SKM-1 (cell line): ENCODE measurements at regions not wholly inside any gene's neighbourhood (a gene's known extent, or its start where the extent isn't known, plus 50 kb on each side); places are given as distances from the start of the nearest gene placed in this dataset.
"Not testable (repeated sequence)": the region's sequence is repeated elsewhere in the genome, so short reads cannot be mapped to it uniquely, and the experiment has no call there.

Experiments used
- DNase-seq: peaks from one replicate; lab custom pipeline; 2025; ENCODE audit not compliant: unreplicated experiment; lab: John Stamatoyannopoulos, UW

DNA sequence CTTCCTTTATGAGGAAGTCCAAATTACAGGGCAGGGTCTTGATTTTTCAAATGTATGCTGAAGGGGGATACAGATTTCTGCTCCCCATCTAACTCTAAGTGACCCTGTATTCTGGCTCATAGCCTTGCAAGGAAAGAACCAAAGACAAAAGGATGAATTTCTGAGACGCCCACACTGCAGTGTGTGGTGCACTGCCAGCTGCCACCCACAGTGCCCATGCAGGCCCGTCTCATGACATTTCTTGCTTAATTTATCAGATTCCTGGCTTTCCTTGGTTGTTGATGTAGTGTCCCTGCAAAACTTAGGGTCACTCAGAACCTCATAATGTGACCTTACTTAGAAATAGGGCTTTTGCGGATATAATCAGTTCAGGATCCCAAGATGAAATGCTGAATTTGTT lies 68.0 kb downstream of the CBLN4 start:
- no peak for DNase-seq

DNA sequence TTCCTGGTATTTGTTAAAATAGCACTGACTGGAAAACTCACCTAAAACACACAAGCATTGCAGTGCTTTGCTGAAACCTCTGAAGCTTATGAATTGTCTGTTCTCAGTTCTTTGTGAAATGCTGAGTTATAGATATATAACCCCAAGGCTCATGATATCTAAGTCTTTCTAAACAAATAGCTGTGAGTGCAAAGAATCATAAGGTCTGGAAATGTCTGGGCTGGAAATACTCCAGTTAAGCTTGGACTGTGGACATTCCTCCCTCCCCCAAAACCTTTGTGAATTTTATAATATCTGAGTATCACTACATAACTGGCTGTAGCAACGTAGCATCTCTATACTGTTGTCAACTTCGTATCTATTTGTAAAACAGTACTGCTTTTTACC lies 69.1 kb downstream of the CBLN4 start:
- DNase-seq = no peak

DNA sequence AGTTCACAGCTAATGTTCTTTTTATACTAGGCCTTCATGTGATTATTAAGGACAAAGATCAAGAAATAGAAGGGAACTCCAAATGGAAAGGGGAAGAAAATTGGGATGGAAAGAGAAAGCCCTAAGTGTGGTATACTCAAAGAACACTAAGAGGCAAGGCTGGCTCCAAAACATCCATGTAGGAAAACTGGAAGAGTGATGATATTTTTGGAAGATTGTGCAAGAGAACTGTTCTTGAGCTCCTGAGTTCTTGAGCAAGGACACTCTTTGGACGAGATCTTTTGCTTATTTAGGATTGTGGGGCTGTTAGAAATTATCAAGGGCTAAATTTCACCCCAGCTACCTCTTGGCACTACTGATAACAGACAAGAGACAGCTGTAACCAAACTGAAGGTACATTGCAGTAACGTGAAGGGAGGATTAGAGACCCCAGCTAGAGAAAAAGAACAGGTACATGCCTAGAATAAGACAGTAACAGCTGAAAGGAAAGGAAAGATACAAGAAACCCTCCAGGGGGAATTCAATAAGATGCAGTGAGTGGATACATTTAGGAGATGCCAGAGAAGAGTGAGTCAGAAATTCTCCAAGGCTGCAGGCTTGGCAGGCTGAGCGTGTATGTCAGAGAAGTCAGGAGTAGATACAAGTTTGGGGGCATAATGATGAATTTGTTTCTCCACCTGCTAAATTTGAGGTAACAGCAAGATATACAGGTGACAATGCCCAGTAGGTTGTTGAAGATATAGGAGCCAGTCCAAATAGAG lies 69.7 kb downstream of the CBLN4 start:
- no peak for DNase-seq

DNA sequence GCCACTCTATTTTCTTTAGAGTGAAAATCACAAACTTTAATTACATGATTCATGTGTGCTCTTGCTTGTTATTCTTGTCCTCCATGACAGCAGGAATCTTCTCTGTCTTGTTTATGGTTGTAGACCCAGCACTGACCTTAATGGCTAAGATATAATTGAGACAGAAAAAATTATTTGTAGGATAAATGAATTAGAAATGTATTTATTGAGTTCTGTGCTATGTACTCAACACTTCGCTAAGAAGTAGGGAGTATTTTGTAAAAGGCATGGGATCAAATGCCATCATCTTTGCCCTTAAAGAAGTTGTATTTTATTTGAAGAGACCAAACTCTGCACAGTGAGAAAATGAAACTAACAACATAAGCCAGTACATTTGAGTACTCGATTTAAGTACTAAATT lies 71.2 kb downstream of the CBLN4 start:
- no peak for DNase-seq

DNA sequence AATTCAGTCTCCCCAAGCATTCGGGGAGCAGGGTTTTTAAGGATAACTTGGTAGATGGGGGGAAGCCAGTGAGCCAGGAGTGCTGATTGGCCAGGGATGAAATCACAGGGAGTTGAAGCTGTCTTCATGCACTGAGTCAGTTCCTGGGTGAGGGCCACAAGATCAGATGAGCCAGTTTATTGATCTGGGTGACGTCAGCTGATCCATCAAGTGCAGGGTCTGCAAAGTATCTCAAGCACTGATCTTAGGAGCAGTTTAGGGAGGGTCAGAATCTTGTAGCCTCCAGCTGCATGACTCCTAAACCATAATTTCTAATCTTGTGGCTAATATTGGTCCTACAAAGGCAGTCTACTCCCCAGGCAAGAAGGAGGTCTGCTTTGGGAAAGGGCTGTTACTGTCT lies 74.4 kb downstream of the CBLN4 start:
- not testable (repeated sequence) for DNase-seq

DNA sequence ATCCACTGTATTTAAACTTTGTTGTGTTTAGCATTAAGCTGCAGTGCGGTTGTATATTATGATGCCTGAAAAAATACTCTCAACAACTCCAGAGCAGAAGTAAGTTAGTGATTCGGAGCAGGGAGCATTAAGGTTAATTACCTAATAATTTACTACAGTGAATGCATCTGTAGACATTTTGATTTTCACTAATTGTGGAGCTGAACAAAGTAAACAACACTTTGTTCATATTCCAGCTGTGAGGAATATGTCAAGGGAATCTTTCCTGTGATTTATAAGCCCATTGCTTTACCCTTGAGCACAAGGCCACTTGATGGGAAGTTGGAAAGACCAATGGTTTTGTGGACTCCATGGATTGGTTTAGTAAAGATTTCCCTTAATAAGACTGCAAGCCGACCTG lies 77.1 kb downstream of the CBLN4 start:
- no peak for DNase-seq

DNA sequence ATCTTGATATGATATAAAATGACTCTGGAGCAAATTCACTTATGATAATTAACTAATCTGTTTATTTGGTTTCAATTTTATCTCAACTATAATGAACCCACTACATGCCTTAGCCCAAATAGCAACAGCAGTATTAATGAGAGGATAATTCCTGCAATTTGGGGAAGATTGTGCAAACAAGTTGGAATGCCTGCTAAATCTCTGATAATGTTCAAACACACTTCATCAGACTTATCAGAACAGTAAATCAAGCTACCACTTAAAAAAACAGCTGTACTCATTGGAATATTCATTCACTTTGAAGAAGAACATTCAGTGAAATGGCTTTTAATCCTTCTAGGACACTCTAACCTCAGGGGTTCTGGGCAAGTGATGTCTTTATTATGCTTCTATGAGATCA lies 85.4 kb downstream of the CBLN4 start:
- DNase-seq = no peak

DNA sequence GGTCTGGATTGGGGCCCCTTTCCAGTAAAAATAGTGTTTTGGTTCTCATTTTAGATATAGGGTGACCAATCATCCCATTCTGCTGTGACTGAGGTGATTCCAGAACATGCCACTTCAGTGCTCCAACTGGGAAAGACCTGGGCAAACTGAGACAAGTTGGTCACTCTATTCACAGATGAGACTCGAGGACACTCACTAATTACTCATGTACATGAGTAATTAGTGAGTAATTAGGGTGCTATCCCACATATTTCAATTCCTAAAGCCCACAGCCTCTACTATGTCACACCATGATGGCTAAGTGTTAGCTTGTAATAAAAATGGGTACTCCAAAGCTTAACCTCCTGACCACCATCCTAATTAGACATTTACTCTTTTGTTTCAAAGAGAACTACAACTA lies 86.0 kb downstream of the CBLN4 start:
- DNase-seq = no peak

DNA sequence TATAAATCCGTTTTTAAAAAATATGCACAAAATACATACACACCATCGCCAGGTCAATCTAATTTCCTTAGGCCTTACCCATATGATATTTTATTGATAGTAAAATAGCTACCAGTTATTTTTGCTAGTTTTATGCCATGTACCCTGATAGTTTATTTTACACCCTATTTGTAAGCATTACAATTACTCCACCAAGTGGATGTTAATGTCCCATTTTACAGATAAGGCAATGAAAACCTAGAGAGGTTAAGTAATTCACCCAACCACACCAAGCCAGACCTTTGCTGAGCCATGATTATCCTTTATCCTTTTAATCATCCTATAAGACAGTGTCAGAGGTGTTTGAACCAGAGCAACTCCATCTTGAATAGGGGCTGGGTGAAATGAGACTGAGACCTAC lies 86.8 kb downstream of the CBLN4 start:
- DNase-seq = no peak

DNA sequence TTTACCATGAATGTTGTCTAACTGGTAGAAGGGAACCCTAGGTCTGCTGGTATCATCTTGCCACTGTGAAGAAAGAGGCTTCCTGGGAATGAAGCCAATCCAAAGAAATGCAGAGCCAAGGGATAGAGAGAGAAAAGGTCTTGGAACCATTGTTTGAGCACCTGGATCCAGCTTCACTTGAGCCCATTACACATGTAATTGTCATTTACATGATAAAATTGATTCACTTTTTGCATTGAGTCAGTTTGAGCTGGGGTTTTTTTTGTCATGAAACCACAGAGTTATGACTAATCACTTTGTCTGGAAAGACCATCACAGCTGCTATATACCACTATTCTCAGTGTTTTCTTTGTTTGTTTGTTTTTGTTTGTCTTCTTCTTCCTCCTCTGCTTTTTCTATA lies 112.3 kb downstream of the CBLN4 start:
- no peak for DNase-seq

DNA sequence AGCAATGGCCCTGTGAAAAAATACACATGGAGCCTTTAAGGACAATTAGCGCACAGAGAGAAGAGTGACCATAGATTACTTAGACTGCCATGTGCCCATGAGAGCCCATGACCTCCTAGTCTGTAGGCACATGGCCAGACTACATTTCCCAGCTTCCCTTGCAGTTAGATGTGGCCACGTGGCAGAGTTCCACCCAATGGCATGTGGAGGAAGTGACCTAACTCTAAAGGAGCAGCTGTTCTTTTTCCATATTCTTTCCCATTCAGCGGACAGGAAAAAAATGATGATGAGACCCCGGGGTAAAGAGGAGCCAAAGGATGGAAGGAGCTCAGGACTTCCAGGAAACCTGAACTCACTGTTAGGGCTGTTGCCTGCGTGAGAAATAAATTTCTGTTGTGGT lies 116.6 kb downstream of the CBLN4 start:
- no peak for DNase-seq

DNA sequence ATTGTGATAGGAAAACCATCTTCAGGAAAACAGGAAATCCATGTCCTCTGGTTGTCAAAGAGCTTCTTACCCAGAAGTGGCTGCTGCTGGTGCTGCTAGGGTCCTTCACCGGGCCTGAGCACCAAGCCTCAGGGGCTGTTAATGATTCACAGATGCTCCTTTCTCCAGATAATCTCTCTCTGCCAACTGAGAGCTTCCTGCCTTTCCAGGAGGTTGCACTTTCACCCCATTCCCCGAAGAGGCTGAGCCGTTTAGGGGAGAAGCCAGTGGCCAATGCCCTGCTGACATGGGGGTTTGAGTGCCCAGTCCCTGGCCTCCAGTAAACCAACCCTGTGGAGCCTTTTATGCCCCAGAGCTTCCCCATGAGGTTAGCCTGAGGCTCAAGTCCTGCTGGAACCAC lies 122.4 kb downstream of the CBLN4 start:
- DNase-seq = no peak

DNA sequence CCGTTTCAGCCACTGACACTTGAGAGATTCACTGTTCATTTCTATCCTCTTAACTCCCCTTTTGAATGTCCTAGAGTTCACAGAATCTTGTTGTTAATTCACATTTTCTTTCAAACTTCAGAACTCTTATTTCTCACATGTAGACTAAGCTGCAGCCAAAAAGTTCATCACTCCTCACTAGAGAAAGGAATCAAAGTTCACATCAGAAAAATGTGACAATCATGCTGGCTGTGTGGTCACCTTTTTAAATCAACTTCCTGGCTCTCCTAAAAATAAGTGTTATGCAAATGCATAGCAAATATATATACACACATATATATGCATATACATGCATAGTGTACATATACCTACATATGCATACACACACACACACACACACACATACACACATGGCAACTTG lies 123.0 kb downstream of the CBLN4 start:
- DNase-seq = no peak

DNA sequence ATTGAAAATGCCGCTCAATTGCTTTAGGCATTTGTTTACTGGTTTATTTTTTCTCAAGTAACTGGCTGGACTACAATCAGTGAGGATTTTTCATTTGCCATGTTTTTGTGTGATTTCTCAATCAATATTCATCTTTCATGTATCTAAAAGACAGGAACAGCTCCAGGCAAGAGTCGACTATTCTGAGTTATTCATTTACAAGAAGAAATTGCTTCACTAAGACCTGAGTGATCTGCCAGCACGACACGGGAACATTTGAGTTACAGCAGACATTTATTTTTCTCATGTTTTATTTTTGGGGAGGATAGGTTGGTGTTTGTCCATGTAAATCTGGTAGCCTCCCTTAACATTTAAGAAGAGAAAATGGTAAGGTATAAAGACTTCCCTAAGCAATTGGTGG lies 124.1 kb downstream of the CBLN4 start:
- DNase-seq = no peak

DNA sequence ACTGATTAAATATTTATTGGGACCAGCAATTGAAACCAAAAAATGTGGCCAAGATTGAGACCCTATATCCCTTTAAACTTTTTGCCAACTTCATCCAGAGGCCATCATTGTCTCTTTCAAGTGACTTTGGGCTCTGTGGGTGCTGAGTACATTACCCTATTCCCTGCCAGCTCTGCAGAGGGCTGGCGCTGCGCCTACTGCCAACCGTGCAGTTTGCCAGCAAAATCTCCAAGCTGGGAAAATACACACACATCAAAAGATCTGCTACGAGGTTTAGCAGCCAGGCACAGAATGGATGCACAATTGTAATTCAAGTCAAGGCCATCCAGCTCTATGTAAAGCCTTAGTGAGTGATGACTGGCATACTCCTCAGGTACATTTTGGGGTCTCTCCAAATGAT lies 125.0 kb downstream of the CBLN4 start:
- DNase-seq = no peak

DNA sequence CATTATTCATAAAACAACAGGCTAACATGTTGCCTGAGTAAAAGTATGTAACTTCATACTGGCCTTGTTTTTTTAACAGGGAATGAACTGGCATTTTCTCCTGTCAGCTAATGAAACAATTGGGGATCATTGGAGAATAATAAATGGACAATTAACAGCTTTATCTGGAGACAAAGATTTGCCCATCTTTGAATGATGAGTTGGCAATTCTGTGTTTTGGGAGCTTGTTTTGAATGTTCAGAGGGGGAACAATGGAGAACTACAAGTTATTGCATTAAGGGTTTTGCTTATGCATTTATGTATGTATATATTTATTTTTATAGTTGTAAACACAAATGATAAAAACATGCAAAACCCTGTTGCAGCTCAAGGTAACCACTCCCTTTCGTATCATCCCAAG lies 150.3 kb downstream of the CBLN4 start:
- DNase-seq = no peak

DNA sequence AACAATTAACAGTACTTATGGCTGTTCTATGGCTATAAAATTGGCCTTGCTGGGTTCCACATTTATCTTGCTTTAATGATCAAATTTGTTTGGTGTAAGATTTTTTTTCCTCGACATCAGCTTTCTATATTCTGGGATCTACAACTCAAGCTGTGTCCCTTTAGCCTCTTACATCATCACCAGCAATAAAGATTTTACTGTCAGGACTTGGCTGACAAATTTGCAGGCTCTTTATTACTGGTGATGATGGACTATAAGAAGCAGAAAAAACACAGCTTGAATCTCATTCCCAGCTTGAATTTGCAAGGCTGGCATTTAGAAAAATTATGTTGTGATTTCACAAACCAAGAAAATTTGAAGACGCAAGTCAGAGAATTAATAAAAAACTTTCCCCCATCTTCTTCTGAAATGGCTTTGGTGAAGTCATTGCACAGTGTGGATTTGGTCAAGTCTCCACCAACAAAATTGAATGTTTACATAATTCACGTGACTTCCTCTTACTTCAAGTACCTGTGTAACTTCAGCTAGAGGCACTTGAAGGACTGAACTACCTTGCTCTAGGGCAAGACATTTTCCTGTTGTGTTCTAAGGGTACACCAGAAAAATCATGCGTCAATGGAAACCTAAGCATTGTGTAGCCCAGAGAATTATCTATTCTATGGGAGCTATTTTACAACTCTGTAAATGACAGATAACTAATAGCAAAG lies 175.0 kb downstream of the CBLN4 start:
- no peak for DNase-seq

DNA sequence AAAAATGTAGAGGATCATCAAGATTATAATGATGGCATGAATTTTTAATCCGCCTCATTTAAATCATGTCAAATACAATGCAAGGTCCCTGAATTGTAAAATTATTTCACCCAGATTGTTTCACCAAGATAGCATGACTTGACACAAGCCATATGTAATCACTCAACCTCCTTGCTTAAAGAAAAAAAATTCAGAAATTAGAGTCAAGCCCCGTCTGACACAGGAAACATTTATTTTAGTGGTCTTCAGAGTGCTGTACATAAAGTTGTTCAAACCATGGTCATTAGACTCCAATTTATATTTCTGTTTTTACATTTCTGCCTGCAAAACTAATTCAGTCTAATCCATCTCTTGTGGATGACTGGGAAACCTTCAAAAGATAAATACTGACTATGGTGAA lies 200.2 kb downstream of the CBLN4 start:
- DNase-seq = no peak

DNA sequence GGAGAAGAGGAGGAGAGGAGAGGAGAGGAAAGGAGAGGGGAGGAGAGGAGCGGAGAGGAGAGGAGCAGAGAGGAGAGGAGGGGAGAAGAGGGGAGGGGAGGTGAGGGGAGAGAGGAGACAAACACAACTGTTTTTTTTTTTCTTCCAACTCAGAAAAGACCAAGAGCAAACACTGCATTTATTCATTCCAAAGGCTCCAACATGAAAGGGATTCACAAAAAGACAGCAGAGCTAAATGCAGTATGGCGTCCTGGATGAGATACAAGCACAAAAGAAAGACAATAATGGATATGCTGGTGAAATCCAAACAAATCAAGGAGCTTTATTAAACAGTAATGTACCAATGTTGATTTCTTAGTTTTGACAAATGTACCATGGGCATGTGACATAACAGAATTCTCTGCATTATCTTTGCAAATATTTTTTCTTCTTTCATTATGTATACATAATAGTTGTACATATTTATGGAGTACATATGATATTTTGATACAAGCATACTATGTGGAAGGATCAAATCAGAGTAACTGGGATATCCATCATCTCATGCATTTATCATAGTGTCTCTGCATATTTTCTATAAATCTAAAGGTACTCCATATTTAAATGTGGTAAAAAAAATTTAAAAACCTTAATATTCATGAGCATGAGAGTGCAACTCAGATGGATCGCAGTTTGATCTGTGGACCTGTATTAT lies 204.6 kb downstream of the CBLN4 start:
- DNase-seq = no peak

DNA sequence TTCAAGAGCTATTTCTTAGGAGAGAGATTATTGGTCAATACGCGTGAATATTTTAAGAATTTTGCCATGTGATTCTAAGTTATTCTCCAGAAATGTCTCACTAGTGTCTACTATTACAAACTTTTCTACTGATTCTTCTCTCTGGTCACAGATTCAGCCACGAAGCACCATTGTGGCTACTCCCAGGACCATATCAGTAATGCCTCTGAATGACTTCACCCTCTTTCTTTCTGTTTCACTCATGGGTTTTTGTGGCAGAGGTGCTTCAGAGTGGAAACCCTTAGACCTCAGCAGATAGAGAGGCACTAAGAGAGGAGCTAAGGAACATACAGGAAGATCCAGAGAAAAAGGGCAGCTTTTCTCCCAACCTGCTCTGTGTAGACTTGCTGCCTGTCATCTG lies 211.3 kb downstream of the CBLN4 start:
- no peak for DNase-seq

DNA sequence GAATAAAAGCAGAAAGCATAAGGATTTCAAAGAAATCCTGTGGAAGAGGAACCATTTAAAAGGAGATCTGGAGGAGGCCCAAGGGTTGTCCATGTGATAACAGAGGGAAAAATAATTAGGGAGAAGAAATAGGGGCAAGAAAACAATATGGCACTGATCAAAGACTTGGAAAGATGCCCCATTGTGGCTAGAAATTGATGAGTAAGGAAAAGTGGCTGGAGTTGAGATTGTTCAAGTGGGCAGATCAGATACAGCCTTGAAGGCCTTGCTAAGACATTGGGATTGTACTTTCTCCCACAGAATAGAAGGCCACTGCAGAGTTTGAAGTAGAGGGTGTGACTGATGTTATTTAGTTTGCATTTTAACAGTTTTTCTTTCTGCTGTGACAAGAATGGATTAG lies 213.3 kb downstream of the CBLN4 start:
- DNase-seq = no peak

DNA sequence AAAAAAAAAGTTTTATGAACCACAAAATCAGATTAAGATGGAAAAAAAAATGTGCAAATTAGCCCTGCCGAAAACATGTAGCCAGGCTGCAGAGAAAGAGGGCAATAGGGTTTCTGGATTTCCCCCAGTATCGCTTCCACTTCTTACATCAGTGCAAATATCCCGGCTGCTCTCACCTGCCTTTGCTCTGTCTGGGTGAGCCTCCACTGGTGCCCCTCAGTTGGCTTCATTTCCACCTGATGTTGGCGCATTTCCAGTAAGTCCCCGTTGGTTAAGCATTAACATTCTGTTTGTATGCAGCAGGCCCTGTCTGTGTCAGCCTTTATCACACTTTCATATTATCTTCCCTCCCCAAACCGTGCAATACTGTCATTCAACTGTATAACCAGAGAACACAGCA lies 215.1 kb downstream of the CBLN4 start:
- DNase-seq = no peak
